GM19463 (cell line): ENCODE measurements at regions not wholly inside any gene's neighbourhood (a gene's known extent, or its start where the extent isn't known, plus 50 kb on each side); places are given as distances from the start of the nearest gene placed in this dataset.
"Not testable (repeated sequence)": the region's sequence is repeated elsewhere in the genome, so short reads cannot be mapped to it uniquely, and the experiment has no call there.

ENCODE experiments used
- ATAC-seq: cut with Tn5 transposase; IDR thresholded peaks from one replicate; pipeline ENCODE4 v1.9.1; 2021; ENCODE audit warnings: mild to moderate bottlenecking, moderate library complexity; ENCODE audit not compliant: unreplicated experiment

DNA sequence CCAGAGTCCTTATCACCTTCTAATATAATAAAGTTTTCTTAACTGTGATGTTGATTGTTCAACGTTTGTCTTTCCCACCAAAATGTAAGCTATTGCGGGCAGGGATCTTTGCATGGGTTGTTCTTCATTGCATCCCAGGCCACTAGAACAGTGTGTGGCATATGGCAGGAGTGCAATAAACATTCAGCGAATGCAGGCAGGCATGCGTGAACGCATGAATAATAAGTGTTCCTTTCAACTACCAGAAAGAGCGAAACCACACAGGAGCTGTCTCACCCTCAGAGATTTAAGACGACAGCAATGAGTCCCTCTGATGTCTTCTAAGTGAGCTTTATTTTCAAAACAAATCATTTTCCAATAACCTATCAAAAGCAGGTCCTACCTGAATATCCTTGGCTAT lies 2693.1 kb upstream of the TPTE start:
- not testable (repeated sequence) for ATAC-seq

DNA sequence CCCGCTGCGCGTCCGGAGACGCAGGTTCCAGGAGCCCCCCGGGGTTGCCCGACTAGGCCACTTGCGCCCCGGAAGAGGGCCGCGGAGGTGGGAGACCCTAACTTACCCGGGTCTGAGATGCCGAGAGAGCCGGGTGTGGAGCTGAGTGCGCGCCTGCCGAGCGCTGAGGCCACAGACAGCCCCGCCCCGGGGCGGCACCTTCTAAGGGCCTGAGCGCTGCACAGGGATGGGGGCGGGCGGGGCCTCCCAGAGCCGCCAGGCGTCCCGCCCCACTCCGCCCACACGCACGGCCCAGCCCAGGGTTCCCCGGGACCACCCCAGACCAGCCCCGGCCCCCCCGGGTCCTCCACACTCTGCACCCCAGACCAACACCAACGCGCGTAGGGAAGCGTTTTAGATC lies 2692.0 kb upstream of the TPTE start:
- not testable (repeated sequence) for ATAC-seq

DNA sequence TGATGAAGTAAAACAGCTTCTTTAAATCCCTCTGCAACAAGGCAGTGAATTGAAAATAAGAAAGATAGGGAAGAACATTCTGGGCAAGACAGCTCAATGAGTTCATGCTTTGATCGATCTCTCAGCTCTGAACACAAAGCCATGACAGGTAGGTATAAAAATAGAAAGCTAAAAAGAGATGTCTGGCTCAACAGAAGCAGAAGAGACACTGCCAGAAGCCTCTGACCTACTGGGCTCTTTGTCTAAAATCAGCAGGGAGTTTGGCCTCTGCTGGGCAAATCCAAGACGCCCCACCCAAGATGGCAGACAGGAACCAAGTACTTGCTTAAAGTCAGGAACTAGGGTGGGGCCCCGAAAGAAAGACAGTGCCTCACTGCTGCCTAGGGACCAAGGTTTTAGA lies 2684.1 kb upstream of the TPTE start:
- ATAC-seq, result not testable (repeated sequence)

DNA sequence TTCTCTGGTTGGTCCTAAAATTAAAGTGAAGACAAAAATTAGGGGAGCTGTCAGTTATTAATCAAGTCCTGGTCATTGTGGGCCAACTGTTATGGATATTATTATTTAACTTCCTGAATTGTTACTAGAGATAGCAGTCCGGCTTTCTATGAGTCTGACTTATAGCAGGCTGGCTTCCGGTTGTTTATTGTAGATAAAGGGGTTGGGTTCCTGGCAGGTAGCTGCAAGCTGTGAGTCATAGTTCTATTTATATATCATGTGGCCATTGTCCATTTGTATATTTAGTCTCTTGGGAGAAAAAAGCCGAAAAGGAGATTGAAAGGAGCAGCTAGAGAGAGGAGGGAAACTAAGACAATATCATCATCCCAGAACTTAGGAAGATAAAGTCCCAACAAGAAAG lies 2668.0 kb upstream of the TPTE start:
- ATAC-seq, result not testable (repeated sequence)

DNA sequence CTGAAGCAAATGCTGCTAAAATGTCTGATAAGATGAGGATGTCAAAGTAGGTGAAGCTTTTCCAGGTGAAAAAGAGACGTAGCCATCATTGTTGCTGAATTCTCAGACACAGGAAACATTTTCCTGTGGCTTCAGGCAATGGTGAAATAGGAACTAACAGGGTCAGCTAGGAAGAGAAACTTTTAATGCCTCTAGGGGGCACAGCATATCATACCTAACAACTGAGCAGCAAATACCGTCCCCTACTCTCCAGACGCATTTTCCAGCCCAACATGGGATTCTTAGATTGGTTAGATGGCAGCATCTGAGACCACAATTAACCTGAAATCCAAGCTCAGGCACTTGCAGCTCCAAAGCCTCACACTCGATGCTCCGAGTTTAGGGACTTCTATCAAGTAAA lies 2667.5 kb upstream of the TPTE start:
- not testable (repeated sequence) for ATAC-seq
